Natural killer cell treated with Interleukin-12 subunit alpha and Interleukin-12 subunit beta and Interleukin-15 and Interleukin-18, amount 100 ng/mL, for 72 hours (primary cell): ENCODE measurements at regions not wholly inside any gene's neighbourhood (a gene's known extent, or its start where the extent isn't known, plus 50 kb on each side); places are given as distances from the start of the nearest gene placed in this dataset.

Experiments
- ATAC-seq, 2 donors: fragments of 150-1000 bp; cut with Tn5 transposase in 1 of 2; sonication (Bioruptor Pico), chemical (Tn5 transposase) in 1 of 2; 2 replicates each; pipeline ENCODE4 v1.10.0; 2021
- DNase-seq: peaks from one replicate; pipeline ENCODE4 v3.0.0; 2022; ENCODE audit warnings: low spot score
- H3K27ac Mint-ChIP-seq, 2 donors: 1 replicate in 1 of 2; 2 replicates in 1 of 2; pipeline ENCODE4 v1.8.0; 2022; ENCODE audit warnings: mixed read lengths in 2 of 2, mild to moderate bottlenecking in 1 of 2, moderate library complexity in 1 of 2
- H3K27me3 Mint-ChIP-seq, 2 donors: 1 replicate in 1 of 2; 2 replicates in 1 of 2; pipeline ENCODE4 v1.8.0; 2022; ENCODE audit warnings: mixed read lengths in 2 of 2
- H3K36me3 Mint-ChIP-seq: one replicate; pipeline ENCODE4 v1.8.0; 2022; ENCODE audit warnings: mixed read lengths
- H3K4me1 Mint-ChIP-seq, 2 donors: 1 replicate in 1 of 2; 2 replicates in 1 of 2; pipeline ENCODE4 v1.8.0; 2022; ENCODE audit warnings: low read depth in 2 of 2, mixed read lengths in 2 of 2, mild to moderate bottlenecking in 1 of 2
- H3K4me3 Mint-ChIP-seq: one replicate; pipeline ENCODE4 v1.8.0; 2022; ENCODE audit warnings: mixed read lengths
- H3K9me3 Mint-ChIP-seq: 2 replicates; pipeline ENCODE4 v1.8.0; 2022; ENCODE audit warnings: mixed read lengths

DNA sequence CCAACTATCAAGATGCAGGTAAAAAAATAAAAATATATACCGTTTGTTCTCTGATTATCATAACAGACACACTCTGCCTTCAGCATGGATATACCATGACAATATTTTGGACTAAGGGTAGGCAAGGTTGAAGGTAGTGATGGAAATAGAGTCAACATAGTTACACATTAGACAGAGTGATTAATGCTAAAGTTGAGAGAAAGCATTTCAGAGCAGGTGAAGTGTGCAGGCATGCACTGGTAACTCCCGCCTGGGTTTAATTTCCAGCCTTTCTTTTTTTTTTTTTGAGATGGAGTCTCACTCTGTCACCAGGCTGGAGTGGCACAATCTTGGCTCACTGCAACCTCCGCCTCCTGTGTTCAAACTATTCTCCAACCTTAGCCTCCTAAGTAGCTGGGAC lies 458.5 kb downstream of the TLR4 start:
- peaks cover 4% of the 10 kb centered on the region for H3K9me3 Mint-ChIP-seq
- no peak overlapping the region for H3K4me3 Mint-ChIP-seq
- H3K27ac Mint-ChIP-seq, result no peak overlapping the region
- no peaks in the 10 kb centered on the region for H3K4me1 Mint-ChIP-seq
- no peak for DNase-seq
- no peak for ATAC-seq
- no peaks in the 10 kb centered on the region for H3K36me3 Mint-ChIP-seq
- peaks cover 0 to 6% of the 10 kb centered on the region in 2 donors for H3K27me3 Mint-ChIP-seq

GRCh38 chr9:118163751-118164150 lies 459.5 kb downstream of the TLR4 start:
- Mint-ChIP-seq H3K27ac (no peak overlapping the region), H3K4me3 (no peak overlapping the region), H3K9me3 (peaks cover 4% of the 10 kb centered on the region), H3K27me3 (peaks cover 0 to 6% of the 10 kb centered on the region in 2 donors), H3K4me1 (no peaks in the 10 kb centered on the region), H3K36me3 (no peaks in the 10 kb centered on the region)
- DNase-seq (no peak), ATAC-seq (no peak)

DNA sequence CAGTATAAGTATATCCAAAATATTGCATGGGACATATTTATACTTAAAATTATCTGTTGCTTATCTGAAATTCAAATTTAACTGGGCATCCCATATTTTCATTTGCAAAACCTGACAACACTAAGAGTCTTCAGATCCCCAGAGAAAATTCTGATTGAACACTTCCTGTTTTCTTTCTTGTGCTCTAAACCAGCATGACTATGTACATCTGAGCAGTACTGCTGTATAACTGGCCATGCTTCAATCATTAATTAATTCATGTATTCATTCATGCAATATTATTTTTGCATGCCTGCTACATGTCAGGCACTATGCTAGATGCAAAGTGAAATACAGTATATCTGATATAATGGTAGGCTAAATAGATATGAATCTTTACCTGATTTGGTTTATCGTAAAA lies 461.2 kb downstream of the TLR4 start:
- Mint-ChIP-seq H3K27ac (no peak overlapping the region), H3K4me1 (no peaks in the 10 kb centered on the region), H3K9me3 (peaks cover 4% of the 10 kb centered on the region), H3K36me3 (no peaks in the 10 kb centered on the region), H3K4me3 (no peak overlapping the region), H3K27me3 (peaks cover 0 to 6% of the 10 kb centered on the region in 2 donors)
- DNase-seq (no peak), ATAC-seq (no peak)

DNA sequence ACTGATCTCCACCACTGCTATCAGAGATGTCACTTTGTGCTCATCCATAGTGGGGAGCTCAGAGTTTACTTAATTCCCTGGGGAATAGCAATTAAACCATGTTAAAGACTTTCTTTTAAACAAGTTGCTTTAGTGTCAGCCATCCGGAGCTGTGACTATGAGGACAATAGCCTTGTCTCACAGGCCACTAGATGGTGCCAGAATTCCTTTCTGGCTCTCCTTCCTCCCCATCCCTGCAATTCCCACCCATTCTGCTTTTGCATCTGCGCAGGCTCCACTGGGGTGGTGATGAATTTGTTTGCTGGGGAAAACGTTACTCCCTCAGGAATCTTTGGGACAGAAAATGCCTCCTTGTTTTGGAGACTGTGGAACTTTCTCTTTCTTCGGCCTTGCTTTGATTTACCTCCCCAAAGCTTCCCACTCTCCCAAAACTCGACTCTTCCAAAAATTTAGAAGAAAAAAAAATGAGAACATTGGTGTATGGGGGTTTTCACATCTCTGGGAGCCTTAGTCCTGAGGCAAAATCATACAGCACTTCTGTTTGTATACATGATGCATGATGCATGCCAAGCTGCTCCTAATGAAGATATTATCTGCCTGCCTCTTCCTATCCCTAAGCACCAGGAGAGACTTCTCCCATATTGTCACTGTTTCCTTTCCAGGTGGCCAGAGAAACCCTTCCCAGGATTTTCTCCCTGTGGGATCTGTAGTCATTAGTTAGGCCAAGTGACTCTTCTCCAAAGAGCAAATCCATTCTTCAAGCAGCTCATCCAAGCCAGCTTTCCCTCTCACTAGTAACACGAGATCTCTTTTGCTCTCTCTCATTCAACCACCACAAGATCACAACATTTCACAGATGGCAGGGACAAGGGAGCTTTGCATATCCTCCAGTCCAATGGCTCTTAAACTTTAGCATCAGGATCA lies 466.1 kb downstream of the TLR4 start:
- DNase-seq, result no peak
- H3K27me3 Mint-ChIP-seq, result peaks cover 0 to 6% of the 10 kb centered on the region in 2 donors

GRCh38 chr9:118177241-118177640 lies 473.0 kb downstream of the TLR4 start:
- DNase-seq (no peak), ATAC-seq (no peak)
- H3K4me3 Mint-ChIP-seq, result no peak overlapping the region
- no peaks in the 10 kb centered on the region for H3K27me3 Mint-ChIP-seq
- H3K4me1 Mint-ChIP-seq, result no peaks in the 10 kb centered on the region
- H3K9me3 Mint-ChIP-seq, result peaks cover 12% of the 10 kb centered on the region
- no peaks in the 10 kb centered on the region for H3K36me3 Mint-ChIP-seq
- H3K27ac Mint-ChIP-seq, result no peak overlapping the region

More for the DNA sequence above, 466.1 kb downstream of the TLR4 start:
- H3K4me3 Mint-ChIP-seq, result no peak overlapping the region
- H3K9me3 Mint-ChIP-seq, result peaks cover 4% of the 10 kb centered on the region
- no peak overlapping the region for H3K27ac Mint-ChIP-seq
- H3K36me3 Mint-ChIP-seq, result no peaks in the 10 kb centered on the region
- H3K4me1 Mint-ChIP-seq, result no peaks in the 10 kb centered on the region
- no peak for ATAC-seq

DNA sequence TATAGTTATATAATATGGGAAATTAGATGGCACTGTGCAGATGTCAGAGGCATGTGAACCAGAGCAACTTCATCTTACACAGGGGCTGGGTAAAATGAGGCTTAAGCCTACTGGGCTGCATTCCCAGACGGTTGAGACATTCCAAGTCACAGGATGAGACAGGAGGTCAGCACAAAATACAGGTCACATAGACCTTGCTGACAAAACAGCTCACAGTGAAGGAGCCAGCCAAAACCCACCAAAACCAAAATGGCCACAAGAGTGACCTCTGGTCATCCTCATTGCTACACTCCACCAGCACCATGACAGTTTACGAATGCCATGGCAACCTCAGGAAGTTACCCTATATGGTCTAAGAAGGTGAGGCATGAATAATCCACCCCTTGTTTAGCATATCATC lies 479.4 kb downstream of the TLR4 start:
- H3K4me3 Mint-ChIP-seq, result no peak overlapping the region
- H3K9me3 Mint-ChIP-seq, result peaks cover 17% of the 10 kb centered on the region
- no peaks in the 10 kb centered on the region for H3K27me3 Mint-ChIP-seq
- no peaks in the 10 kb centered on the region for H3K36me3 Mint-ChIP-seq
- no peak overlapping the region for H3K27ac Mint-ChIP-seq
- ATAC-seq, result no peak
- no peaks in the 10 kb centered on the region for H3K4me1 Mint-ChIP-seq
- no peak for DNase-seq

DNA sequence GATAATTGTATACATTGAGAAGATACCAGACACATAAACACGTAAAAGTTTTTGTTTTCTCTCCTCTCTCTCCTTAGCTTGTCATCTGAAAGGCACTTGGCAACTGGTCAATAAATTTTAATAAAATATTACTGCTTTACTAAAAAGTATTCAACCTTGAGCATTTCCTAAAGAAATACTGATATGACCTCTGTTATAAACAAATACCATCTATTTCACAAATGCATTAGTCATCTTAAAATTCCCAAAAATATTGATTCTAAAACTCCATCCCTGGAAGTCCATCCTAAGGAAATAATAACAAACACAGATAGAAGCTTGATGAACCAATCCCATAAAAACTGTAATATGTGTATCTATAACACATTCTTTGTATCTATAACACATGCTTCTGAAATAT lies 483.2 kb downstream of the TLR4 start:
- H3K27me3 Mint-ChIP-seq, result no peaks in the 10 kb centered on the region

GRCh38 chr9:118189615-118190014 lies 485.4 kb downstream of the TLR4 start:
- Mint-ChIP-seq H3K9me3 (peaks cover 12% of the 10 kb centered on the region), H3K27ac (no peak overlapping the region), H3K27me3 (no peaks in the 10 kb centered on the region), H3K36me3 (peaks cover 4% of the 10 kb centered on the region), H3K4me1 (no peaks in the 10 kb centered on the region), H3K4me3 (no peak overlapping the region)
- DNase-seq (no peak), ATAC-seq (no peak)

More for the DNA sequence above, 483.2 kb downstream of the TLR4 start:
- Mint-ChIP-seq H3K27ac (no peak overlapping the region), H3K4me3 (no peak overlapping the region), H3K4me1 (no peaks in the 10 kb centered on the region), H3K36me3 (no peaks in the 10 kb centered on the region), H3K9me3 (peaks cover 14% of the 10 kb centered on the region)
- ATAC-seq, result no peak
- no peak for DNase-seq

- Mint-ChIP-seq H3K36me3 (peaks cover 4% of the 10 kb centered on the region), H3K9me3 (peaks cover 8% of the 10 kb centered on the region), H3K4me1 (no peaks in the 10 kb centered on the region), H3K27ac (no peak overlapping the region), H3K27me3 (no peaks in the 10 kb centered on the region), H3K4me3 (no peak overlapping the region)
- DNase-seq (no peak), ATAC-seq (no peak)
Observed at GRCh38 chr9:118192807-118193206, 488.6 kb downstream of the TLR4 start.

- ATAC-seq (no peak), DNase-seq (no peak)
- no peaks in the 10 kb centered on the region for H3K4me1 Mint-ChIP-seq
- no peak overlapping the region for H3K4me3 Mint-ChIP-seq
- H3K27ac Mint-ChIP-seq, result no peak overlapping the region
- peaks cover 13% of the 10 kb centered on the region for H3K9me3 Mint-ChIP-seq
- no peaks in the 10 kb centered on the region for H3K36me3 Mint-ChIP-seq
- no peaks in the 10 kb centered on the region for H3K27me3 Mint-ChIP-seq
Observed at GRCh38 chr9:118209343-118209742, 505.1 kb downstream of the TLR4 start.

DNA sequence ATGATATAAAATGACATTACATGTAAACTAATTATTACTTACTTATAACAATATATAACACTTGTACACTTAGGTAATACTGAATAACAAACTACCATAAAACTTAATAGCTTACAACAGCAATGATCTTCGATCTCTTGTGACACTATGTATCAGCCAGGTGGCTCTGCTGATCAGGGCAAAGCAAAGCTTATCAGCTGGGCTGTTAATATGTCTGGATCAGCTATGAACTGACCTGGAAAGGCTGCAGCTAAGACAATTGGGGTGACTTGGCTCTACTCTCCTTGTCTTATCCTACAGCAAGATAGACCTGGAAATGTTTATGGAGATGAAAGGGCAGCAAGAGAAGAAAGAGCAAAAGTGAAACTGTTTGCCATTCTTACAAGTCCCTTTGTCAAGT lies 511.3 kb downstream of the TLR4 start:
- H3K27me3 Mint-ChIP-seq, result no peaks in the 10 kb centered on the region
- no peak overlapping the region for H3K4me3 Mint-ChIP-seq
- peaks cover 11% of the 10 kb centered on the region for H3K9me3 Mint-ChIP-seq
- no peaks in the 10 kb centered on the region for H3K4me1 Mint-ChIP-seq
- DNase-seq, result no peak
- no peak overlapping the region for H3K27ac Mint-ChIP-seq
- no peak for ATAC-seq
- H3K36me3 Mint-ChIP-seq, result no peaks in the 10 kb centered on the region

DNA sequence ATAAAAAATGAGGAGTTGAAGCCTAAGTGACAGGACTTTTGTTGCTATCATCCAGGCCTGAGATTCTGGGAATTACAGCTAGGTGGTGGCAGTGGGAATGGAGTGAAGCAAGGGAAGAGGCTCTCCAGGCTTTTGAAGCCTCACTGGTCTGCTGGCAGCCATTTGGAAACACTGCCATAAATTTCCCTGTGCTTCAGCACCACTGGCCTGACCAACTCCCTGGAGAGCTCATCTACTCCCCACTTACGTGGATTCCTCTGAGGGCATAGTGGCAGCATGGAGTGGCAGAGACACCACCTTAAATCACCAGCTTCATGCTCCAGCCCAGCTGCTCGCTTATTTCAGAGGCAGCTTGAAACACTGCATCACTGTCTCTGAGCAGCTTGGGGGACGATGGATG lies 518.2 kb downstream of the TLR4 start:
- H3K4me3 Mint-ChIP-seq, result no peak overlapping the region
- H3K27me3 Mint-ChIP-seq, result no peaks in the 10 kb centered on the region
- no peaks in the 10 kb centered on the region for H3K36me3 Mint-ChIP-seq
- H3K9me3 Mint-ChIP-seq, result peaks cover 7% of the 10 kb centered on the region
- H3K4me1 Mint-ChIP-seq, result no peaks in the 10 kb centered on the region
- no peak overlapping the region for H3K27ac Mint-ChIP-seq
- DNase-seq, result no peak
- ATAC-seq, result no peak

DNA sequence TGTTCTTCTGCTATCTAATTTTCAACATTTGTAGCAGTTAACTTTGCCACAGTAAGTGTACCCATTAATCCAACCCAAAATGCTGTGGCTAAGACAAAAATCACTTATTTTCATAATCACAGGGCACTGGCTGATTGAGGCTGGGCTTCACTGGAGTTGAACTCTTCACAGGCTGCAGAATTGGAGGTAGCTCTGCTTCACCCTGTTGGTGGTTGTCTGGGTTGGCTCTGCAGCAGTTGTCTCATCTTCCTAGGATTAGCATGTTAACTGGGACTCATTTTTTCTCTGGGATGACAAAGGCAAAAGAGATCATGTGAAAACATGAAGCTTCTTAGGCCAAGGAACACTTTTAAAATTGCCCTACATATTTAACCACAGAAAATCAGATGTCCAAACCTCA lies 518.9 kb downstream of the TLR4 start:
- DNase-seq (no peak), ATAC-seq (no peak)
- Mint-ChIP-seq H3K27ac (no peak overlapping the region), H3K4me3 (no peak overlapping the region), H3K36me3 (no peaks in the 10 kb centered on the region), H3K4me1 (no peaks in the 10 kb centered on the region), H3K27me3 (no peaks in the 10 kb centered on the region), H3K9me3 (peaks cover 7% of the 10 kb centered on the region)

- no peaks in the 10 kb centered on the region for H3K27me3 Mint-ChIP-seq
- DNase-seq, result no peak
- no peaks in the 10 kb centered on the region for H3K4me1 Mint-ChIP-seq
- no peak for ATAC-seq
- no peak overlapping the region for H3K4me3 Mint-ChIP-seq
- H3K27ac Mint-ChIP-seq, result no peak overlapping the region
- H3K9me3 Mint-ChIP-seq, result no peaks in the 10 kb centered on the region
- H3K36me3 Mint-ChIP-seq, result no peaks in the 10 kb centered on the region
Observed at GRCh38 chr9:118230329-118230728, 526.1 kb downstream of the TLR4 start.

DNA sequence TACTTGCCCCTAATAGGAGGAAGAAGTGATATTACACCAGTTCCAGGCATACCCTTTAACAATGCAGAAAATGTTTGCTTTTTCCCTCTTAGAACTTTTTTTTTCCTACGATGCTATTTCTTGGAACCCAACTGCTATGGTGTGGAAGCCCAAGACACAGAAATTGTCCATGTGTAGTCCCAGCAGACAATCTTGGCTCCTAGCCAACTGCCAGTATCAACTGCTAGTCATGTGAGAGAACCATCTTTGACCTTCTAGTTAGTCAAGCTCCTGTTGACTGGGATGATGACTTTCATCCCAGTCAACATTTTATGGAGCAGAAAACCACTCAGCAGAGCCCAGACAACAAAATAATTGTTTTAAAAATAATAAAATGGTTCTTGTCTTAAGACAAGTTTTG lies 532.4 kb downstream of the TLR4 start:
- H3K4me3 Mint-ChIP-seq, result no peak overlapping the region
- no peak for ATAC-seq
- peaks cover 2% of the 10 kb centered on the region for H3K9me3 Mint-ChIP-seq
- no peaks in the 10 kb centered on the region for H3K36me3 Mint-ChIP-seq
- no peaks in the 10 kb centered on the region for H3K27me3 Mint-ChIP-seq
- no peaks in the 10 kb centered on the region for H3K4me1 Mint-ChIP-seq
- no peak for DNase-seq
- no peak overlapping the region for H3K27ac Mint-ChIP-seq
